IPS DF 4.7 (cell line): ENCODE measurements at regions not wholly inside any gene's neighbourhood (a gene's known extent, or its start where the extent isn't known, plus 50 kb on each side); places are given as distances from the start of the nearest gene placed in this dataset.

Experiments
- DNase-seq: peaks from one replicate; pipeline ENCODE4 v3.0.0-alpha.2; 2013; ENCODE audit warnings: low spot score; ENCODE audit errors: extremely low read depth

DNA sequence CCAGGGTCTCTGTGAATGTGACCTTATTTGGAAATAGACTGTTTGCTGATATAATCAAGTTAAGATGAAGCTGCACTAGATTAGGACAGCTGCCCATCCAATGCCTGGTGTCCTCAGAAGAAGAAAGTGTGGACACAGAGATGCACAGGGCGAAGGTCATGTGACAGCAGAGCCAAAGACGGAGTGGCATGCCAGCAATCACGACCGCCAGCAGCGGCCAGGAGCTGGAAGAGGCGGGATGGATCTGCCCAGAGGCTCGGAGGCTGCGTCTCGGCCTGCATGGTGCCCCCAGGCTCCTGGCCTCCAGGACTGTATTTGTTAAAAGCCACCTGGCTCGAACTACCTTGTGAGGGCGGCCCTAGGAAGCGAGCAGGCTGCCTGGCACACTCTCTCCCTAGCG, 76.5 kb downstream of the RFLNA start:
- no peak for DNase-seq

- no peak for DNase-seq
Measured at GRCh38 chr12:124370851-124371250, 76.0 kb downstream of the RFLNA start.

GRCh38 chr12:124370384-124370783, 75.5 kb downstream of the RFLNA start:
- DNase-seq, result no peak

- DNase-seq, result no peak
Measured at GRCh38 chr12:124369827-124370378, 75.0 kb downstream of the RFLNA start.

GRCh38 chr12:124369055-124369826, 74.3 kb downstream of the RFLNA start:
- no peak for DNase-seq

GRCh38 chr12:124368421-124369032, 73.6 kb downstream of the RFLNA start:
- no peak for DNase-seq

DNA sequence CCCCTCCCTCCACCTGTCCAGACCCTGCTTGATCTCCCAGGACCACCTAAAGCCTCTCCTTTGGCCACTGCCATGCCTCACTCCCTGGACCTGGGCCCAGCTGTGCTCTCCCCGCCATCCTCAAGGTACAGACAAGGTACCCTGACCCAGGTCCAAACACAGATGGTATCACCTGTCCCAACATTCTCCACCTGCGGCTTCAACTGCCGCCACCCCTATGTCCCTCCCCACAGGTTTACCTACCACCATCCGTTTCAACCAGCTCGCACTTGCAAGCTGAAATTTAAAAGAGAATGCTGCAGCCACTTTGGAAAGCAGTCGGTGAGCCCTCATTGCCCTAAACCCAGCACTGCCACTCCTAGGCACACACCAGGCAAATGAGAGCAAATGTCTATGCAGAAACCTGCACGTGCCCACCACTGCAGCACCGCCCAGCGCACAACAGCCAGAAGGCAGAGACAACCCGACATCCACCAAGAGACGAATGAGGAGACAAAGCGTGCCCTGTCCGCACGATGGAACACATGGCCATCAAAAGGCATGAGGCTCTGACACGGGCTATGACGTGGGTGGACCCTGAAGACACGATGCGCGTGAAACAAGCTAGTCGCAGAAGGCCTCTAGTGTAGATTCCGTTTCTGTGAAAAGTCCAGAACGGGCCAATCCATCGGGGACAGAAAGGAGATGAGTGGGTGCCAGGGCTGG, 71.0 kb downstream of the RFLNA start:
- DNase-seq, result no peak
